Body of pancreas (tissue), 4 donors: ENCODE measurements at regions not wholly inside any gene's neighbourhood (a gene's known extent, or its start where the extent isn't known, plus 50 kb on each side); places are given as distances from the start of the nearest gene placed in this dataset.

ENCODE experiments used
- ATAC-seq: fragments of 150-250 bp; one replicate; pipeline ENCODE4 v1.9.1; 2016
- DNase-seq, 4 donors: peaks; one replicate each; pipeline ENCODE4 v3.0.0-alpha.2; 2019
- H3K27ac ChIP-seq, 4 donors: fragments of 200-600 bp; sonication (generic); 1 replicate in 3 of 4; 2 replicates in 1 of 4; pipeline versions ENCODE4 v1.5.1 to v1.6.1; 2016 to 2019; ENCODE audit warnings: mild to moderate bottlenecking in 1 of 4, mixed read lengths in 1 of 4, moderate library complexity in 1 of 4
- H3K27me3 ChIP-seq, 2 donors: fragments of 200-600 bp; sonication (generic); one replicate each; pipeline ENCODE4 v1.6.0; 2016; ENCODE audit warnings: mild to moderate bottlenecking in 1 of 2
- H3K36me3 ChIP-seq, 2 donors: fragments of 200-600 bp; sonication (generic); replicated peaks in 1 of 2; 2 replicates each; pipeline ENCODE4 v1.5.1; 2016; ENCODE audit warnings: low read depth in 2 of 2; ENCODE audit not compliant: insufficient read depth in 1 of 2
- H3K4me1 ChIP-seq: fragments of 200-600 bp; sonication (generic); one replicate; pipeline ENCODE4 v1.6.0; 2016
- H3K4me3 ChIP-seq, 2 donors: fragments of 200-600 bp; sonication (generic); 1 replicate in 1 of 2; 2 replicates in 1 of 2; pipeline ENCODE4 v1.5.1; 2016 to 2019
- H3K9me3 ChIP-seq, 3 donors: fragments of 200-600 bp; sonication (generic); 1 replicate in 2 of 3; 2 replicates in 1 of 3; pipeline ENCODE4 v1.5.1; 2016
- CTCF ChIP-seq, 7 experiments: fragments of 450-650 bp in 4 of 7; fragments of 200-600 bp in 3 of 7; sonication (generic) in 3 of 7; IDR thresholded peaks; one replicate each; pipeline ENCODE4 v1.5.1; 2016 to 2019; ENCODE audit warnings: antibody characterized with exemption in 7 of 7
- POLR2A ChIP-seq, 3 donors: fragments of 450-650 bp; IDR thresholded peaks; one replicate each; pipeline ENCODE4 v1.6.1; 2016; ENCODE audit warnings: antibody characterized with exemption in 3 of 3, mild to moderate bottlenecking in 2 of 3
- WGBS, 2 donors: methylation state at CpG; one replicate each; pipeline ENCODE4 v1.1.5; 2017; 5-methylcytosine and 5-hydroxymethylcytosine counted together
- intact Hi-C: fragments of 100-400 bp; cut with DNase I; formaldehyde crosslinking; loops from one replicate; pipeline ENCODE4 v1.15.1; 2023

GRCh38 chr4:89365375-89365774, 57.8 kb upstream of the GPRIN3 start:
- H3K9me3 ChIP-seq: no peaks in the 10 kb centered on the region
- peaks cover 6% of the 10 kb centered on the region for H3K4me1 ChIP-seq
- no peaks in the 10 kb centered on the region for H3K27me3 ChIP-seq
- intact Hi-C loops: no loop called here
- ATAC-seq (no peak), DNase-seq (no peak)
- no peak overlapping the region for H3K27ac ChIP-seq
- no peaks in the 10 kb centered on the region for H3K36me3 ChIP-seq
- H3K4me3 ChIP-seq: no peak overlapping the region
- TF ChIP-seq POLR2A (IDR thresholded peaks at IDR 0.05): no peak
- TF ChIP-seq CTCF (IDR thresholded peaks at IDR 0.05): no peak

- 92 to 94% methylated on average over 4 of the region's 4 CpGs for WGBS, 2 donors
- H3K4me1 ChIP-seq: peaks cover 6% of the 10 kb centered on the region
- TF ChIP-seq POLR2A (IDR thresholded peaks at IDR 0.05): no peak
- no peak for TF ChIP-seq CTCF (IDR thresholded peaks at IDR 0.05)
- H3K9me3 ChIP-seq: no peaks in the 10 kb centered on the region
- no peak overlapping the region for H3K4me3 ChIP-seq
- intact Hi-C loops: no loop called here
- H3K27ac ChIP-seq: no peak overlapping the region
- ATAC-seq (no peak), DNase-seq (no peak)
- no peaks in the 10 kb centered on the region for H3K36me3 ChIP-seq
- no peaks in the 10 kb centered on the region for H3K27me3 ChIP-seq
These were observed 56.9 kb upstream of the GPRIN3 start for GRCh38 chr4:89364541-89364940.

GRCh38 chr4:89363786-89364185, 56.2 kb upstream of the GPRIN3 start:
- 89 to 90% methylated on average over 7 of the region's 7 CpGs for WGBS, 2 donors
- ATAC-seq (no peak), DNase-seq (no peak)
- TF ChIP-seq CTCF (IDR thresholded peaks at IDR 0.05): no peak
- TF ChIP-seq POLR2A (IDR thresholded peaks at IDR 0.05): no peak
- intact Hi-C loops: no loop called here
- no peak overlapping the region for H3K4me3 ChIP-seq
- H3K27me3 ChIP-seq: no peaks in the 10 kb centered on the region
- no peaks in the 10 kb centered on the region for H3K9me3 ChIP-seq
- no peaks in the 10 kb centered on the region for H3K36me3 ChIP-seq
- no peak overlapping the region for H3K27ac ChIP-seq
- peaks cover 6% of the 10 kb centered on the region for H3K4me1 ChIP-seq

- no peaks in the 10 kb centered on the region for H3K36me3 ChIP-seq
- no peak overlapping the region for H3K4me3 ChIP-seq
- H3K27ac ChIP-seq: no peak overlapping the region
- ATAC-seq: no peak
- H3K9me3 ChIP-seq: no peaks in the 10 kb centered on the region
- DNase-seq: no peak
- H3K4me1 ChIP-seq: peaks cover 9% of the 10 kb centered on the region
- intact Hi-C loops: no loop called here
- TF ChIP-seq CTCF (IDR thresholded peaks at IDR 0.05) (no peak), POLR2A (IDR thresholded peaks at IDR 0.05) (no peak)
- no peaks in the 10 kb centered on the region for H3K27me3 ChIP-seq
- WGBS, 2 donors: 71 to 78% methylated on average over 9 of the region's 9 CpGs
These were observed 51.5 kb upstream of the GPRIN3 start for GRCh38 chr4:89358935-89359638.

- intact Hi-C loops: no loop called here
- TF ChIP-seq CTCF (IDR thresholded peaks at IDR 0.05) (no peak), POLR2A (IDR thresholded peaks at IDR 0.05) (no peak)
- Histone ChIP-seq H3K36me3 (no peaks in the 10 kb centered on the region), H3K4me3 (no peak overlapping the region), H3K27me3 (no peaks in the 10 kb centered on the region), H3K27ac (no peak overlapping the region), H3K9me3 (no peaks in the 10 kb centered on the region), H3K4me1 (peaks cover 9% of the 10 kb centered on the region)
- WGBS, 2 donors: 87 to 91% methylated on average over 3 of the region's 3 CpGs
- no peak for DNase-seq
- ATAC-seq: no peak
These were observed 50.2 kb upstream of the GPRIN3 start for GRCh38 chr4:89357787-89358186.
